ENCODE measurements at regions not wholly inside any gene's neighbourhood (a gene's known extent, or its start where the extent isn't known, plus 50 kb on each side); places are given as distances from the start of the nearest gene placed in this dataset.

GRCh38 chr4:62168681-62169080 is 968.6 kb downstream of the ADGRL3 start:
- no peak overlapping the region for H2BK5ac ChIP-seq (ENCODE audit: insufficient read length, low read length)
- H3K27me3 Mint-ChIP-seq (ENCODE audit: low read depth) = no peaks in the 10 kb centered on the region
- H3K23ac ChIP-seq (ENCODE audit: insufficient read length, low read depth, low read length) = no peak overlapping the region
- H3K79me2 ChIP-seq (ENCODE audit: insufficient read depth, low read length) = no peaks in the 10 kb centered on the region
- H3K4ac ChIP-seq (ENCODE audit: low read depth, low read length) = no peak overlapping the region
- H3K4me3 Mint-ChIP-seq = no peak overlapping the region
- H4K8ac ChIP-seq (replicated peaks; ENCODE audit: insufficient read length, low read depth, low read length) = no peak overlapping the region
- no peaks in the 10 kb centered on the region for H3K9me3 ChIP-seq (ENCODE audit: control insufficient read depth, low read depth, low read length)
- H3K9ac ChIP-seq (ENCODE audit: extremely low read depth, insufficient read length, low read length) = no peak overlapping the region
- no peaks in the 10 kb centered on the region for H3K23me2 ChIP-seq (ENCODE audit: insufficient read length, low read depth, low read length, poor library complexity, severe bottlenecking)
- no peak overlapping the region for H2BK12ac ChIP-seq (ENCODE audit: insufficient read length, low read depth, low read length)
- H3T11ph ChIP-seq (ENCODE audit: low read length) = no peak overlapping the region
- H4K20me1 ChIP-seq (ENCODE audit: control insufficient read depth, insufficient read depth, insufficient read length) = no peaks in the 10 kb centered on the region
- no peak overlapping the region for H4K91ac ChIP-seq (ENCODE audit: insufficient read length, low read depth, low read length)
- no peak overlapping the region for H3K27ac Mint-ChIP-seq
- H3K9me3 Mint-ChIP-seq = peaks cover 10 to 12% of the 10 kb centered on the region in 2 experiments; a peak in 4 of 5 replicates
- H2BK20ac ChIP-seq (ENCODE audit: low read depth, low read length, poor library complexity, severe bottlenecking) = no peak overlapping the region
- WGBS (ENCODE audit: extremely low coverage, insufficient read length, low lambda C conversion rate) = no CpG with 5 or more reads among the region's 1 CpG
- no peak overlapping the region for H2AK5ac ChIP-seq (ENCODE audit: insufficient read length, low read length)
- peaks cover 10% of the 10 kb centered on the region in 2 experiments for H3K4me1 Mint-ChIP-seq
- no peak overlapping the region for H2BK15ac ChIP-seq (ENCODE audit: low read depth, low read length)
- no peak overlapping the region for H2AFZ ChIP-seq (ENCODE audit: low read length)
- no peak overlapping the region for H3K56ac ChIP-seq (ENCODE audit: insufficient read length, low read depth, low read length)
- H3K27me3 ChIP-seq (ENCODE audit: insufficient read depth, low read length) = no peaks in the 10 kb centered on the region
- H2BK120ac ChIP-seq (ENCODE audit: low read depth, low read length, poor library complexity, severe bottlenecking) = no peak overlapping the region
- H4K5ac ChIP-seq (ENCODE audit: insufficient read length, low read depth, low read length) = no peak overlapping the region
- H3K4me2 ChIP-seq (ENCODE audit: insufficient read depth, insufficient read length, low read length) = no peak overlapping the region
- no peak for TF ChIP-seq CTCF (conservative IDR thresholded peaks at IDR 0.05)
- no peaks in the 10 kb centered on the region for H3K4me1 ChIP-seq (ENCODE audit: insufficient read depth, low read length)
- no peak overlapping the region for H3K18ac ChIP-seq (ENCODE audit: insufficient read length, low read depth, low read length)
- no peaks in the 10 kb centered on the region for H3K79me1 ChIP-seq (ENCODE audit: insufficient read depth, low read depth, low read length, poor library complexity, severe bottlenecking)
- H3K27ac ChIP-seq (ENCODE audit: insufficient read length, low read depth, low read length) = no peak overlapping the region
- peaks cover 0 to 11% (median 0%) of the 10 kb centered on the region in 3 experiments; a peak in 2 of 7 replicates for H3K36me3 Mint-ChIP-seq (ENCODE audit: insufficient read depth in 1 of 3, low read depth in 3 of 3)
- no peak for DNase-seq
- H3K14ac ChIP-seq (ENCODE audit: insufficient read depth, low read length) = no peak overlapping the region

All from H9 (cell line).